HEK293 (cell line): ENCODE measurements at regions not wholly inside any gene's neighbourhood (a gene's known extent, or its start where the extent isn't known, plus 50 kb on each side); places are given as distances from the start of the nearest gene placed in this dataset.

Source experiments
- CTCF ChIA-PET: fragments of 350-600 bp; formaldehyde crosslinking; extraction: SDS; loops from one replicate; lab custom pipeline; 2021; ENCODE audit warnings: antibody characterized with exemption; lab: Yijun Ruan, JAX
- POLR2A ChIA-PET: fragments of 300-600 bp; formaldehyde crosslinking; extraction: SDS; loops from one replicate; lab custom pipeline; 2020; ENCODE audit warnings: antibody characterized with exemption, inconsistent platforms; lab: Yijun Ruan, JAX
- H3K27ac ChIP-seq: fragments of 200-500 bp; sonication (Bioruptor generic); 2 replicates; pipeline ENCODE4 v1.5.1; 2014; ENCODE audit warnings: low read depth, low read length, control low read depth, inconsistent platforms; ENCODE audit errors: extremely low read depth
- H3K36me3 ChIP-seq, 2 experiments: fragments of 200-500 bp in 1 of 2; sonication (Bioruptor generic) in 1 of 2; 1 replicate in 1 of 2; 2 replicates in 1 of 2; pipeline ENCODE4 v1.5.1; 2014 to 2017; ENCODE audit warnings: inconsistent platforms in 2 of 2, low read length in 2 of 2; ENCODE audit not compliant: control insufficient read depth in 2 of 2, insufficient read depth in 1 of 2
- H3K4me1 ChIP-seq: fragments of 200-500 bp; sonication (Bioruptor generic); 2 replicates; pipeline ENCODE4 v1.5.1; 2014; ENCODE audit warnings: mild to moderate bottlenecking, low read length, inconsistent platforms; ENCODE audit not compliant: control insufficient read depth, insufficient read depth
- H3K4me3 ChIP-seq: 2 replicates; pipeline ENCODE4 v1.5.1; 2011; ENCODE audit warnings: low read depth, mild to moderate bottlenecking, control low read depth, low read length, moderate library complexity
- H3K9me3 ChIP-seq: fragments of 200-500 bp; sonication (Bioruptor generic); 2 replicates; pipeline ENCODE4 v1.5.1; 2014; ENCODE audit warnings: low read depth, low read length, inconsistent platforms; ENCODE audit not compliant: control insufficient read depth, insufficient read depth
- BCL6B ChIP-seq: fragments of 450-650 bp; formaldehyde crosslinking; IDR thresholded peaks from 2 replicates; pipeline ENCODE4 v1.5.1; 2017; ENCODE audit warnings: missing biosample characterization, missing genetic modification characterization
- FEZF1 ChIP-seq: fragments of 450-650 bp; formaldehyde crosslinking; IDR thresholded peaks from 2 replicates; pipeline ENCODE4 v1.5.1; 2016; ENCODE audit warnings: missing biosample characterization, missing genetic modification characterization
- KLF17 ChIP-seq: fragments of 450-650 bp; formaldehyde crosslinking; IDR thresholded peaks from 2 replicates; pipeline ENCODE4 v1.5.1; 2016; ENCODE audit warnings: missing biosample characterization, missing genetic modification characterization
- KLF8 ChIP-seq: fragments of 450-650 bp; formaldehyde crosslinking; IDR thresholded peaks from 2 replicates; pipeline ENCODE4 v1.5.1; 2016; ENCODE audit warnings: missing biosample characterization, missing genetic modification characterization
- TSHZ1 ChIP-seq: fragments of 450-650 bp; formaldehyde crosslinking; IDR thresholded peaks from 2 replicates; pipeline ENCODE4 v1.5.1; 2016; ENCODE audit warnings: missing biosample characterization, missing genetic modification characterization, borderline replicate concordance
- ZNF112 ChIP-seq: fragments of 450-650 bp; formaldehyde crosslinking; IDR thresholded peaks from 2 replicates; pipeline ENCODE4 v1.5.0; 2017; ENCODE audit warnings: missing biosample characterization, missing genetic modification characterization
- ZNF202 ChIP-seq: fragments of 450-650 bp; formaldehyde crosslinking; IDR thresholded peaks from 2 replicates; pipeline ENCODE4 v1.5.1; 2016; ENCODE audit warnings: missing biosample characterization, missing genetic modification characterization, borderline replicate concordance
- ZNF248 ChIP-seq: fragments of 450-650 bp; formaldehyde crosslinking; IDR thresholded peaks from 2 replicates; pipeline ENCODE4 v1.5.1; 2017; ENCODE audit warnings: missing biosample characterization, missing genetic modification characterization
- ZNF341 ChIP-seq: fragments of 450-650 bp; formaldehyde crosslinking; IDR thresholded peaks from 2 replicates; pipeline ENCODE4; 2016; ENCODE audit warnings: low read depth, missing biosample characterization, missing genetic modification characterization
- ZNF354C ChIP-seq: fragments of 450-650 bp; formaldehyde crosslinking; IDR thresholded peaks from 2 replicates; pipeline ENCODE4 v1.5.1; 2016; ENCODE audit warnings: missing biosample characterization, missing genetic modification characterization, low read depth, borderline replicate concordance
- ZNF394 ChIP-seq: fragments of 450-650 bp; formaldehyde crosslinking; IDR thresholded peaks from 2 replicates; pipeline ENCODE4 v1.5.1; 2016; ENCODE audit warnings: missing biosample characterization, missing genetic modification characterization, mild to moderate bottlenecking, moderate library complexity, borderline replicate concordance
- ZNF423 ChIP-seq: fragments of 450-650 bp; formaldehyde crosslinking; IDR thresholded peaks from 2 replicates; pipeline ENCODE4 v1.5.1; 2016; ENCODE audit warnings: missing biosample characterization, missing genetic modification characterization
- ZNF510 ChIP-seq: fragments of 450-650 bp; formaldehyde crosslinking; IDR thresholded peaks from 2 replicates; pipeline ENCODE4 v1.5.1; 2018; ENCODE audit warnings: mild to moderate bottlenecking, missing genetic modification characterization, missing biosample characterization; ENCODE audit not compliant: insufficient replicate concordance
- ZNF513 ChIP-seq: fragments of 450-650 bp; IDR thresholded peaks from 2 replicates; pipeline ENCODE4 v1.5.1; 2018; ENCODE audit warnings: missing biosample characterization, missing genetic modification characterization
- ZNF555 ChIP-seq: fragments of 450-650 bp; formaldehyde crosslinking; conservative IDR thresholded peaks from 2 replicates; pipeline ENCODE4 v1.5.1; 2017; ENCODE audit warnings: missing biosample characterization, mild to moderate bottlenecking, missing genetic modification characterization, inconsistent platforms
- ZNF621 ChIP-seq: fragments of 450-650 bp; formaldehyde crosslinking; IDR thresholded peaks from 2 replicates; pipeline ENCODE4 v1.5.1; 2017; ENCODE audit warnings: missing biosample characterization, missing genetic modification characterization
- ZNF626 ChIP-seq: fragments of 450-650 bp; sonication (Bioruptor Pico); formaldehyde crosslinking; IDR thresholded peaks from 2 replicates; pipeline ENCODE4 v1.5.1; 2018; ENCODE audit warnings: missing biosample characterization, missing genetic modification characterization, inconsistent platforms
- ZNF654 ChIP-seq: fragments of 450-650 bp; formaldehyde crosslinking; IDR thresholded peaks from 2 replicates; pipeline ENCODE4 v1.5.1; 2016; ENCODE audit warnings: low read depth, missing biosample characterization, missing genetic modification characterization
- ZNF670 ChIP-seq: fragments of 450-650 bp; formaldehyde crosslinking; IDR thresholded peaks from 2 replicates; pipeline ENCODE4 v1.5.1; 2016; ENCODE audit warnings: missing biosample characterization, missing genetic modification characterization, low read depth
- ZNF692 ChIP-seq: fragments of 450-650 bp; formaldehyde crosslinking; IDR thresholded peaks from 2 replicates; pipeline ENCODE4 v1.5.1; 2016; ENCODE audit warnings: missing biosample characterization, missing genetic modification characterization
- ZNF707 ChIP-seq: fragments of 450-650 bp; formaldehyde crosslinking; IDR thresholded peaks from 2 replicates; pipeline ENCODE4 v1.5.1; 2016; ENCODE audit warnings: missing biosample characterization, missing genetic modification characterization

GRCh38 chr1:239682046-239682445 lies 295.7 kb downstream of the CHRM3 start:
- H3K4me3 ChIP-seq: no peak overlapping the region
- ChIA-PET CTCF (interaction anchor here (1.0 kb wide), 1 partner anchor 216 kb away, joined by 3 read pairs; no protein-coding TSS in a partner anchor), POLR2A (no interaction called here)

GRCh38 chr1:239682960-239683359 lies 296.6 kb downstream of the CHRM3 start:
- Histone ChIP-seq H3K27ac (no peak overlapping the region), H3K4me1 (peaks cover 4% of the 10 kb centered on the region; the same call in 1 of the 2 replicates), H3K4me3 (no peak overlapping the region), H3K9me3 (no peaks in the 10 kb centered on the region), H3K36me3 (peaks cover 0 to 30% of the 10 kb centered on the region in 2 experiments; a peak in 1 of 3 replicates)
- ChIA-PET CTCF (interaction anchor here (1.0 to 1.1 kb wide), 2 partner anchors 215 to 1871 kb away, joined by 3 read pairs; no protein-coding TSS in a partner anchor), POLR2A (no interaction called here)
- TF ChIP-seq TSHZ1 (tag by site-specific recombination): no peak
- no peak for TF ChIP-seq ZNF202 (tag by site-specific recombination)

More at GRCh38 chr1:239682046-239682445, 295.7 kb downstream of the CHRM3 start:
- peaks cover 0 to 31% of the 10 kb centered on the region in 2 experiments; a peak in 1 of 3 replicates for H3K36me3 ChIP-seq
- H3K4me1 ChIP-seq: peaks cover 4% of the 10 kb centered on the region; the same call in 1 of the 2 replicates
- H3K9me3 ChIP-seq: no peaks in the 10 kb centered on the region
- TF ChIP-seq ZNF423 (tag by site-specific recombination): no peak
- no peak for TF ChIP-seq ZNF510 (tag by site-specific recombination)
- no peak for TF ChIP-seq KLF8 (tag by site-specific recombination)
- no peak for TF ChIP-seq ZNF707 (tag by site-specific recombination)
- no peak for TF ChIP-seq FEZF1
- no peak for TF ChIP-seq ZNF248 (tag by site-specific recombination)
- TF ChIP-seq ZNF112 (tag by site-specific recombination): no peak
- H3K27ac ChIP-seq: no peak overlapping the region

- CTCF ChIA-PET: interaction anchor here (0.6 kb wide), 1 partner anchor 281 kb away, joined by 3 read pairs; no protein-coding TSS in a partner anchor
- H3K4me3 ChIP-seq: no peak overlapping the region
- H3K9me3 ChIP-seq: no peaks in the 10 kb centered on the region
- no peak overlapping the region for H3K27ac ChIP-seq
- peaks cover 4% of the 10 kb centered on the region; the same call in 1 of the 2 replicates for H3K4me1 ChIP-seq
- peaks cover 0 to 2% of the 10 kb centered on the region in 2 experiments; a peak in 1 of 3 replicates for H3K36me3 ChIP-seq
- POLR2A ChIA-PET: no interaction called here
- no peak for TF ChIP-seq BCL6B (tag by site-specific recombination)
- no peak for TF ChIP-seq ZNF513 (tag by site-specific recombination)
- TF ChIP-seq ZNF626 (tag by site-specific recombination): no peak
- TF ChIP-seq ZNF621 (tag by site-specific recombination): no peak
- TF ChIP-seq KLF17 (tag by site-specific recombination): no peak
- TF ChIP-seq ZNF354C (tag by site-specific recombination): no peak
- TF ChIP-seq ZNF654 (tag by site-specific recombination): no peak
- no peak for TF ChIP-seq ZNF202 (tag by site-specific recombination)
- no peak for TF ChIP-seq ZNF341 (tag by site-specific recombination)
- TF ChIP-seq ZNF248 (tag by site-specific recombination): no peak
- TF ChIP-seq ZNF555 (tag by site-specific recombination): no peak
- no peak for TF ChIP-seq ZNF692 (tag by site-specific recombination)
- no peak for TF ChIP-seq ZNF394 (tag by site-specific recombination)
- TF ChIP-seq ZNF670 (tag by site-specific recombination): no peak
These were observed 300.0 kb downstream of the CHRM3 start for GRCh38 chr1:239686386-239686785.
